ENCODE measurements at regions not wholly inside any gene's neighbourhood (a gene's known extent, or its start where the extent isn't known, plus 50 kb on each side); places are given as distances from the start of the nearest gene placed in this dataset.
A peak's percentile ranks its signal among the peaks of the same experiment; 100 is the strongest.

- Histone ChIP-seq H3K27ac (no peak overlapping the region), H3K9me3 (ENCODE audit: low read depth) (no peaks in the 10 kb centered on the region), H2AFZ (replicated peaks) (no peak overlapping the region), H3K79me2 (ENCODE audit: low read depth) (no peaks in the 10 kb centered on the region), H4K20me1 (ENCODE audit: low read depth) (no peaks in the 10 kb centered on the region), H3K36me3 (no peaks in the 10 kb centered on the region), H3K9ac (no peak overlapping the region), H3K4me3 (no peak overlapping the region), H3K4me2 (no peak overlapping the region), H3K4me1 (no peaks in the 10 kb centered on the region), H3F3A (ENCODE audit: low read depth) (no peaks in the 10 kb centered on the region), H3K27me3 (no peaks in the 10 kb centered on the region)
- TF ChIP-seq EZH2phosphoT487 (IDR thresholded peaks at IDR 0.05) (no peak), EZH2 (IDR thresholded peaks at IDR 0.05) (no peak)
- TF ChIP-seq, protein P1, sequence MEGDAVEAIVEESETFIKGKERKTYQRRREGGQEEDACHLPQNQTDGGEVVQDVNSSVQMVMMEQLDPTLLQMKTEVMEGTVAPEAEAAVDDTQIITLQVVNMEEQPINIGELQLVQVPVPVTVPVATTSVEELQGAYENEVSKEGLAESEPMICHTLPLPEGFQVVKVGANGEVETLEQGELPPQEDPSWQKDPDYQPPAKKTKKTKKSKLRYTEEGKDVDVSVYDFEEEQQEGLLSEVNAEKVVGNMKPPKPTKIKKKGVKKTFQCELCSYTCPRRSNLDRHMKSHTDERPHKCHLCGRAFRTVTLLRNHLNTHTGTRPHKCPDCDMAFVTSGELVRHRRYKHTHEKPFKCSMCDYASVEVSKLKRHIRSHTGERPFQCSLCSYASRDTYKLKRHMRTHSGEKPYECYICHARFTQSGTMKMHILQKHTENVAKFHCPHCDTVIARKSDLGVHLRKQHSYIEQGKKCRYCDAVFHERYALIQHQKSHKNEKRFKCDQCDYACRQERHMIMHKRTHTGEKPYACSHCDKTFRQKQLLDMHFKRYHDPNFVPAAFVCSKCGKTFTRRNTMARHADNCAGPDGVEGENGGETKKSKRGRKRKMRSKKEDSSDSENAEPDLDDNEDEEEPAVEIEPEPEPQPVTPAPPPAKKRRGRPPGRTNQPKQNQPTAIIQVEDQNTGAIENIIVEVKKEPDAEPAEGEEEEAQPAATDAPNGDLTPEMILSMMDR (IDR thresholded peaks at IDR 0.05): no peak
- Mint-ChIP-seq H3K27me3 (ENCODE audit: insufficient read depth, low read depth) (peaks cover 4% of the 10 kb centered on the region), H3K4me3 (no peak overlapping the region), H3K9me3 (peaks cover 8% of the 10 kb centered on the region), H3K27ac (no peak overlapping the region), H3K4me1 (no peaks in the 10 kb centered on the region), H3K36me3 (no peaks in the 10 kb centered on the region)
- no peak for DNase-seq (ENCODE audit: low spot score)
Observed at GRCh38 chr4:169826634-169827187, 69.0 kb upstream of the HPF1 start.

DNA sequence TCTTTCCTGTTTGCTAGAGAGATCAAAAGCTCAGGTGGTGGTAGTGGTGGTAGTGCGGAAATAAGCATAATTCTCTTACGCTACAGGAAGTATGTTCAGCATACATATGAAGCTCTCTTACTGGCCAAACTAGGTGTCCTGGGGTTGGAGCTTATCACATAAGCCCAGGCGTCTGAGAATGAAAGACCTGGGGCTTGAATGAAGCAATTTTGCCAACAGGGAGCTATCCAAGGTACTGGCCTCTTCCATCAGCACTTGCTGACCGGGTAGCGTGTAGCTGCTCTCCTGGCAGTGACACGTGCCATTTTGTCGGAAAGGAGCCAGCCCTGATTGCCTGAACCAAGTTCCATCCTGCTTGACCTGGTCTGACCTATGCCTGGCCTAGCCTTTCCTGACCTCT, 65.9 kb upstream of the HPF1 start:
- H3K27me3 Mint-ChIP-seq (ENCODE audit: insufficient read depth, low read depth): peaks cover 4% of the 10 kb centered on the region
- no peaks in the 10 kb centered on the region for H3K9me3 ChIP-seq (ENCODE audit: low read depth)
- no peaks in the 10 kb centered on the region for H3K4me1 ChIP-seq
- H3K9me3 Mint-ChIP-seq: peaks cover 6% of the 10 kb centered on the region
- H3K27ac ChIP-seq: no peak overlapping the region
- H2AFZ ChIP-seq (replicated peaks): no peak overlapping the region
- TF ChIP-seq EZH2phosphoT487 (IDR thresholded peaks at IDR 0.05) (no peak), EZH2 (IDR thresholded peaks at IDR 0.05) (no peak)
- TF ChIP-seq, protein P1 (IDR thresholded peaks at IDR 0.05): no peak
- no peaks in the 10 kb centered on the region for H4K20me1 ChIP-seq (ENCODE audit: low read depth)
- H3K36me3 Mint-ChIP-seq: no peaks in the 10 kb centered on the region
- H3F3A ChIP-seq (ENCODE audit: low read depth): no peaks in the 10 kb centered on the region
- H3K27me3 ChIP-seq: no peaks in the 10 kb centered on the region
- H3K79me2 ChIP-seq (ENCODE audit: low read depth): no peaks in the 10 kb centered on the region
- no peak overlapping the region for H3K4me2 ChIP-seq
- no peak overlapping the region for H3K27ac Mint-ChIP-seq
- no peaks in the 10 kb centered on the region for H3K36me3 ChIP-seq
- no peak overlapping the region for H3K4me3 ChIP-seq
- no peaks in the 10 kb centered on the region for H3K4me1 Mint-ChIP-seq
- H3K9ac ChIP-seq: no peak overlapping the region
- H3K4me3 Mint-ChIP-seq: no peak overlapping the region
- DNase-seq (ENCODE audit: low spot score): peak; percentile 87

DNA sequence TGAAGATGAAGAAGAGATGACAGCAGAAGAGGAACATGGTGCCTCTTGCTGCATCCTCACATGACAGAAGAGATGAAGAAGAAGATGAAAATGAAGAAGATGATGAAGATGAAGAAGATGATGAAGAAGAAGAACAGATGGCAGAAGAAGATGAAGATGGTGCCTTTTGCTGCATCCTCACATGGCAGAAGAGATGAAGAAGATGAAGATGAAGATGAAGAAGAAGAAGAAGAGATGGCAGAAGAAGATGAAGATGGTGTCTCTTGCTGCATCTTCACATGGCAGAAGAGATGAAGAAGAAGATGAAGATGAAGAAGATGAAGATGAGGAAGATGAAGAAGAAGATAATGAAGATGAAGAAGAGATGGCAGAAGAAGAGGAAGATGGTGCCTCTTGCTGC, 63.7 kb upstream of the HPF1 start:
- Mint-ChIP-seq H3K27me3 (ENCODE audit: insufficient read depth, low read depth) (peaks cover 4% of the 10 kb centered on the region), H3K36me3 (no peaks in the 10 kb centered on the region), H3K9me3 (no peaks in the 10 kb centered on the region), H3K4me1 (no peaks in the 10 kb centered on the region), H3K4me3 (no peak overlapping the region), H3K27ac (no peak overlapping the region)
- no peak for DNase-seq (ENCODE audit: low spot score)
- Histone ChIP-seq H3K27ac (no peak overlapping the region), H3K9ac (no peak overlapping the region), H3F3A (ENCODE audit: low read depth) (no peaks in the 10 kb centered on the region), H3K4me2 (no peak overlapping the region), H4K20me1 (ENCODE audit: low read depth) (no peaks in the 10 kb centered on the region), H3K4me3 (no peak overlapping the region), H3K9me3 (ENCODE audit: low read depth) (no peaks in the 10 kb centered on the region), H2AFZ (replicated peaks) (no peak overlapping the region), H3K27me3 (no peaks in the 10 kb centered on the region), H3K79me2 (ENCODE audit: low read depth) (no peaks in the 10 kb centered on the region), H3K36me3 (no peaks in the 10 kb centered on the region), H3K4me1 (no peaks in the 10 kb centered on the region)
- TF ChIP-seq EZH2 (IDR thresholded peaks at IDR 0.05) (no peak), EZH2phosphoT487 (IDR thresholded peaks at IDR 0.05) (no peak)
- TF ChIP-seq, protein P1 (IDR thresholded peaks at IDR 0.05): no peak

All from neural progenitor cell (in vitro differentiated cells).